ENCODE measurements at regions not wholly inside any gene's neighbourhood (a gene's known extent, or its start where the extent isn't known, plus 50 kb on each side); places are given as distances from the start of the nearest gene placed in this dataset.

GRCh38 chr15:93644595-93644994 is 555.6 kb upstream of the RGMA start:
- TF ChIP-seq CTCF (IDR thresholded peaks at IDR 0.05; ENCODE audit: insufficient read depth, low read length) (no peak), POLR2AphosphoS5 (IDR thresholded peaks at IDR 0.05; ENCODE audit: low read depth) (no peak), GABPA (IDR thresholded peaks at IDR 0.05; ENCODE audit: low read depth) (no peak)

Data from HL-60 (cell line).